GM19035 (cell line): ENCODE measurements at regions not wholly inside any gene's neighbourhood (a gene's known extent, or its start where the extent isn't known, plus 50 kb on each side); places are given as distances from the start of the nearest gene placed in this dataset.
"Not testable (repeated sequence)": the region's sequence is repeated elsewhere in the genome, so short reads cannot be mapped to it uniquely, and the experiment has no call there.

ENCODE experiments used
- ATAC-seq: cut with Tn5 transposase; IDR thresholded peaks from one replicate; pipeline ENCODE4 v1.9.1; 2021; ENCODE audit not compliant: unreplicated experiment

DNA sequence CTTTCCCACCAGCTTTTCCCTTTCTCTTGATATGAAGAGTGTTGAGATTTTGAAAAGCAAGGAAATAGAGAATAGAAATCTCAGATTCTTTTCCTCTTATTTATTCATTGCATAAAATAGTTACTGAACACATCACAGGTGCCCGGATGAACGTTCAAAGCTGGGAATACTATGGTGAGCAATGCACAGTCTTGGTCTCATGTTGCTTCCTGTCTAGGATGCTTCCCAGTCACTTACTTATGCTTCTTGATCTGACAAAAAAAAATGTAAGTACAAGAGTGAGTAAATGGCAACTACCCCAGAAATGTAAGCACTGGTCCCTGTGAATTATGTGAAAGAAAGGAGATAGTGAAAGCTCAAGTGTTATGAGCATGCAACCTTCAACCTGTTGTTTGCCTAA, 153.5 kb upstream of the S1PR3 start:
- ATAC-seq = no peak

DNA sequence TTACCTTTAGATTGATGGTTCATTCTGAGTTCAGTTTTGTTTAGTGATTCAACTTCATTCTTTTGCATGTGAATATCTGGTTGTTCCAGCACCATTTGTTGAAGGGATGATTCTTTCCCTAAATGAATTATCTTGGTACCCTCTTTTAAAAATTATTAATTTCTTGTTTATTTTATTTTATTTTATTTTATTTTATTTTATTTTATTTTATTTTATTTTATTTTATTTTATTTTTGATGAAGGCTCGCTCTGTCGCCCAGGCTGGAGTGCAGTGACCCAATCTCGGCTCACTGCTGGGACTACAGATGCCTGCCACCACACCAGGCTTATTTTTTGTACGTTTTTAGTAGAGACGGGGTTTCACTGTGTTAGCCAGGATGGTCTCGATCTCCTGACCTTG, 141.4 kb upstream of the S1PR3 start:
- ATAC-seq = not testable (repeated sequence)

DNA sequence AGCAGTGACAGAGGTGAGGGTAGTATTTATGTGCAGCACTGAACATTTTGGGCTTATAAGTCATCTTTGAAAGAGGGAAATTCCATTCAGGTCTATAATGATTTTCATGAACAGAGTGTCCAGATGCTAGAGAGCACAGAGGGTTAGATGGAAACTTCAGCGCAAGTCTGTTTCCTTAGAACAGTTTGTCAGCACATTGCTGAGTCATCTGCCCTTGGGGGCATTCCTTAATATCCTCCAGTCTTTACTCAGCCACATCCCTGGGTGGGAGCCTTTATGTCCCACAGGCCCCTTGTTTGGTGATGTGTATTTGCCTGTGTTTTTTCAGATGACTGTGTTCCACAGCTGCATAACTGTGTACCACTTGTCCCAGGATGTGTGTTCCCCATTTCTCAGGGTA, 138.5 kb upstream of the S1PR3 start:
- no peak for ATAC-seq

DNA sequence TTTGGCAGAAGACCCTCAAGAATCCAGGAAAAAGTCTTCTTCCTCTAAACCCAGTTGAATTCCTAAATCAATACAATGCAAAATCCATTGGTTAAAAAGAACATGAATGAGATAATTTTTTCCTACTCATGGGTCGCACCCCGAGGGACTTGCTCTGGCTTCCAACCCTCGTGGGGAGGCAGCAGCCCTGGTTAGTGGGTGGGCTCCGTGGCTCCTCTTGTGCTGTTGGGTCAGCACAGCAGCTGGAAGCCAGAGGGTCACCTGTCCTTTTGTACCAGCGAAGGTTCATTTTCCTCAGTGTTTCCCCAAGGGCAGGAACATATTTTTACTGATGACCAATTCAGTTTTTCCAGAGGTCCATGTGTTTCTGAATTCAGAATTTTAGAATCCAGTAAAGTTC, 120.6 kb upstream of the S1PR3 start:
- no peak for ATAC-seq

DNA sequence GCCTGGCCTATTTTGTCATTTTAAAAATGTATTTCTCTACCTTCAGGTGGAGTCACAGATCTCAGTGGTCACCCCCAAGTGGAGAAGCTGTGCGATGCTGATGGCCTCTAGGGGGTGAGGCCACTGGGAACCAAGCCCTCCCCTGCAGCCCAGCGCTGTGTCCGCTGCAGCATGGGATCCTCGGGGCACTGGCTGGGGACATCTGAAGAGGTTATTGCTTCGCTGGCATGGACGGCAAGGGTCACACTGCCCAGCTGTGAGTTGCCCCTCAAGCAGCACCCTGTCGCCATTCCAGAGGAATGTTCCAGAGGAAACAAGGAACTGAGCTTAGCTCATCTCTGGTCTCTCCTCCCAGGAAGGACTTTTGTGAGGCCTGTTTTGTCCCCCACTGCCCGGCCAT, 119.6 kb upstream of the S1PR3 start:
- no peak for ATAC-seq

DNA sequence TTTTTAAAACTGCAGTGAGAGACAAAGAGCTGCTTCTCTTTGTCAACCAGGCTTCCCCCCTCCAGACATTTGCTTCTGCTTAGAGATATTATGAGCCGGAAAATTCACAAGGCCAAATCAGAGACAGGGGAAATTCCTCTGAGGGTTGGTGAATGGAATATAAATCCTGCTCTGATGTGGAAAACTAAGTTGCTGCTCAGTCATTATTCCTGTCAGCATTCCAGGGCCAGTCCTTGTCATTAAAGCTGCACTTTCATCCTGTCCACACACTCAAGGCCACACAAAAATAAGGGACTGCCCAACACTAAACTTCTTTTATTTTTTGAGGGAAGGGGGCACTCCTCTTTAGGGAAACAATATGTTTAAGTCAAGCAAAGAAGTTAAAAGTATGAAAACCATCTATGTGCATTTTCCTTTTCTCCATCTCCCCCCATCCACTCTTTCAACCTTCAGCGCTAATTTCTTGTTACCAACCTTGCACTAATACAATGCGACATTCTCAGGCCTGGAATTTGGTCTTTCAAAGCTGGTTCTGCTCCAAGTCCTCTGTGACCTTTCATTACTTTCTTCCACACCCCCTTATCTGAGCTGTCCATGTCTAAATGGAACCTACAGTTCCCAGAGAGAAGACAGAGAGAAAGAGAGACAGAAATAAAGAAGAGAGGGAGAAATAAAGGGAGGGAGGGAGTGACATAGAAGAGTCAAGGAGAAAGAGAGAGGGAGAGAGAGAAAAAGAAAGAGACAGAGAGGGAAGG, 118.9 kb upstream of the S1PR3 start:
- ATAC-seq = no peak

DNA sequence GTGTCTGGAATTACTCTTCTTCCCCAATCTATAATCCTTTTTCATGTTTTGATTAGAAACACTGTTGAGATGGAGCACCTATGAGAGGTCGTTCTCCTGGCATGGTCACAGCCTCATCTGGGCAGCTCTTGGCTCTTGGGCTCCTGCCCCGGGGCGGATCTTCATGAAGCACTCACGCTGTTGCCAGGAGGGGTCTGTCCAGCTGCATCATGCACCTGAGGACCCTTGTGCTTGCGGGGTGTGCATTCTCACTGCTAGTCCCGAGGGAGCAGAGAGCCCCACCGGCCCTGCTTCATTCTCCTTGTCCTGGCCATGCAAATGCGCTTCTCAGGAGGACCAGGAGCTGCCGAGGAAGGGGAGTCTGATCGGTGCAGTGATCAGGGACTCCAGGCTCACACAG, 117.6 kb upstream of the S1PR3 start:
- no peak for ATAC-seq

DNA sequence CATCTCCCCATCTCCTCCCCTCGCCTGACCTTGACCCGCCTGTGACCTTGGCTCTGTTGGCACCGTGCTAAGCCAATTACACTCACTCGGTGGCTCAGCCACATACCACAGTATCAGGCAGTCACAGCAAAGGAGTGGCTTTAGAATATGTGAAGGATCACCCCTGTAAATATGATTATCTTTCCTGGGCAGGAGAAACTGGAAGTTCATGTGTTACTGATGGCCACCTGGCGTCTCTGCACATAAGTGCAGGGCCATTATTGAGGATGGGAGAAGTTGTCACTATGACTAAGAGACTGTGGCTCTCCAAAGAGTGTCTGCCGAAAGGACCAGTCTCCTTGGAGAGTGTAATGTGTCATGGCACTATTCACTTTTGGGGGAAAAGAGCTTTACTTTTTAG, 116.9 kb upstream of the S1PR3 start:
- ATAC-seq = no peak

DNA sequence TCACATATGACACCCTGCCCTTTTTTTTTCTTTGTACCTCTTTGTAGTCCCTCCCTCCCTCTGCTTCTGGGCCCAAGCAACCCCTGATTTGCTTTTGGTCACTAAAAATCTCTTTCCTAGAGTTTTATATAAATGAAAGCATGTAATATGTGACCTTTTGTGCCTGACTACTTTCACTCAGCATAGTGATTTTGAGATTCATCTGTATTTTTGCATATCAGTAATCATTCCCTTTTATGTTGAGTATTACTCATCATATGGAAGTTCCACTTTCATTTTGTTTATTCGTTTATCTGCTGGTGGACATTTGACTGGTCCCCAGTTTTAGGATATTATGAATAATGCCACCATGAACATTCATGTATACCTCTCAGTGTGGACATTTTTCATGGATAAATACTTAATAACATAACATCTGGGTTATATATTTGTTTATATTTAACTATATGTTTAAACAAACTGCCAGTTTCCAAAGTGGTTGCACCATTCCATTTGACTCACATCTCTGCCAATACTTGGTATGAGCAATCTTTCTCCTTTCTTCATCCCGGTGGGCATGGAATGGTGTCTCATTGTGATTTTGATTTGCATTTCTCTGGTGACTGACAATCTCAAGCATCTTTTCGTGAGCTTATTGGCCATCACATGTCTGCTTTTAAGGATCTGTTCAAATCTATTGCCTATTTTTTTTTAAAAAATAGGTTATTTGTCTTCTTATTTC, 115.7 kb upstream of the S1PR3 start:
- ATAC-seq = no peak

DNA sequence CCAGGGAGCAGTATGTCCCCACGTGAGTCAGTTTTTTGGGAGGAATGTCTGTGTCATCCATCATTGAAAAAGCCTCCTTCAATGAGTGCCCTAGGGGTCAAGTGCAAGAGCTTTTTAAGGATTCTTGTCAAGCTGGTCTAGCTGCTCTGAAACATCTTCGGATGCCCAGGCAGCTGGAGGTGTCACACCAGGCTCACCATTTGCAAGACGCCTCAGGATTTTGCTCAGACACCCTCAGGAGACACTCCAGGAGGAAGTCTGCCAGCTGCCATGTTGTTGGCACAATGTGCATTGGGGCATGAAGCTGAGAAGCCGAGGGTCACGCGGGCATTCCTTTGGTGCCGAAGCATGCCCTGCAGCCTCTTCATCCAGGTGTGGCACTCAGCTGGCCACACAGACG, 111.1 kb upstream of the S1PR3 start:
- no peak for ATAC-seq

DNA sequence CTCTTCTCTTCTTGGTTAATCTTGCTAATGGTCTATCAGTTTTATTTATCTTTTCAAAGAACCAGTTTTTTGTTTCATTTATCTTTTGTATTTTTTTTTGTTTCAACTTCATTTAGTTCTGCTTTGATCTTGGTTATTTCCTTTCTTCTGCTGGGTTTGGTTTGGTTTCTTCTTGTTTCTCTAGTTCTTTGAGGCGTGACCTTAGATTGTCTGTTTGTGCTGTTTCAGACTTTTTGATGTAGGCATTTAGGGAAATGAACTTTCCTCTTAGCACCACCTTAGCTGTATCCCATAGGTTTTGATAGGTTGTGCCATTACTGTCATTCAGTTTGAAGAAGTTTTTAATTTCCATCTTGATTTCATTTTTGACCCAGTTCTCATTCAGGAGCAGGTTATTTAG, 107.0 kb upstream of the S1PR3 start:
- not testable (repeated sequence) for ATAC-seq

DNA sequence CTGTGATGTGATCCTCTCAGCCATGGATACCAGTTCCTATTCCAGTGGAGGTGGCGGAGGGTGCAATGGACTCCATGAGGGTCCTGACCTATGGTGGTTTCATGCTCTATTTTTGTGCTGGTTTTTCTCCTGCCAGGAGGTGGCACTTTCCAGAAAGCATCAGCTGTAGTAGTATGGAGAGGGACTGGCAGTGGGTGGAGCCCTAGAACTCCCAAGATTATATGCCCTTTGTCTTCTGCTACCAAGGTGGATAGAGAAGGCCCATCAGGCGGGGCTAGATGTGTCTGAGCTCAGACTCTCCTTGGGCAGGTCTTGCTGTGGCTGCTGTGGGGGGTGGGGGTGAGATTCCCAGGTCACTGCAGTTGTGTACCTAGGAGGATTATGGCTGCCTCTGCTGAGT, 104.5 kb upstream of the S1PR3 start:
- ATAC-seq = not testable (repeated sequence)

DNA sequence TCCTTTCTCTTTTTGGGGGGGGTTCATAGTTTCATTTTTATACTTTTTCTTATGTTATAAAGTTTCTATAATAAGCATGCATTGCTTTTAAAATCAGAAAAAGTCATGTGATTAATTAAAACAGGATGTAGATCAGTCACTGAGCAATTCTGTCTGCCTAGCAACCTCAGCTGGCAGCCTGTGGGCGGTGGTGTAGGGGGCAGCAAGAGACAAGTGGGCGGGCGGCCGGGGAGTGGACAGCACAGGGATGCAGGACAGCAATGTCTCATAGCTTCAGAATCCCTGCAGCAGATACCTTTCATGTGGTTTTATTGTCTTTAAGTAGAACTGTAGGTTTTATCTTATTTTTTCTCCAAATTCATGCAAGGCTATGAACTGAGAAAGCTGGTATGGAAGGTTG, 101.9 kb upstream of the S1PR3 start:
- no peak for ATAC-seq

DNA sequence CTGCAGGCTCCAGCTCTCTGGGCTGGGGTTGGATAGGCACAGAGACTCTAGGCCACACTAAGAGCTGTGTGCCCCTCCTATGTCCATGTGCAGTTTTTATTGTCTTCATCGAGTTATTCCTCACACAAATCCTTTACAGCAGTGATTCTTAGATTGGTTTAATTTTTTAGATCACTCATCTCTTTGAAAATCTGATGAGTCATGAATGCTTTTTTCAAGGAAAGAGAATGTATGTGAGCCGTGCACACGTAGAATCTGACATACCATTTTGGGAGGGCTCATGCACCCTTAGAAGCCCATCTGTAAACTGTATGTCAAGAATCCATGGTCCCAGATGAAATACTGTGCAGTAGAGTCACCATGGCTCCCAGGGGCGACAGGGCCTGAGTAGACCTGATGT, 100.7 kb upstream of the S1PR3 start:
- ATAC-seq = no peak

DNA sequence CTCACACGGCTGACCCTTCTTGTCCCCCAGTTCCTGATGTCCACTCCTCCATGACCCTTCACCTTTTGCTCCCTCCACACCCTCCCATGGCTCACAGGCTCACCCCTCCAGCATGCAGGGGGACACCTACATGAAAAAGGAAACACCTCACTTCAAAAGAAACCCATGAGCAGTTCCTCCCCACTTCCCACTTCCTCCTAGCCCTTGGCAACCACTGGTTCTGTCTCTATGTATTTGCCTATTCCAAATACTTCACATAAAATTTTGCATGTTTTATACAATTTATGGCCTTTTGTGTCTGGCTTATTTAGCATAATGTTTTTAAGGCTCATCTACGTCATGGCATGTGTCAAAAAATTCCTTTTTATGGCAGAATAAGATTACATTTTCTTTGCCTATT, 100.2 kb upstream of the S1PR3 start:
- ATAC-seq = no peak

DNA sequence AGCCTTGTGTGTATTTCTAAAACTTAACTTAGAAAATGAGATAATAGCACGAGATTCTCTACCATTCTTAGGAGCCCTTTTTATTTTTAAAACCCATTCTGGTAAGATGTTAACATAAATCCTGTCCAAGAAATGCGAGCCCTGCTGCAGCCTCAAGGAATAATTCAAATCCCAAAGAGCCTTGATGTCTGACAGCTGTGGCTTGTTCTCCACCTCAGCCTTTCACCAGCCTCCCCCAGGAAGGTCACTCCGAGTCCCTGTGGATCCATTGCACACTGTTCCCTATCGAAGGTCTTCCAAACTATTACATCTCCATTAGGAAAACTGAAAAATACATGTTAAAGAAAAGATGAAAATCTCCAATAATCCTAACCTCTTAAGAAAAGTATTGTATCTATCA, 98.5 kb upstream of the S1PR3 start:
- ATAC-seq = no peak

DNA sequence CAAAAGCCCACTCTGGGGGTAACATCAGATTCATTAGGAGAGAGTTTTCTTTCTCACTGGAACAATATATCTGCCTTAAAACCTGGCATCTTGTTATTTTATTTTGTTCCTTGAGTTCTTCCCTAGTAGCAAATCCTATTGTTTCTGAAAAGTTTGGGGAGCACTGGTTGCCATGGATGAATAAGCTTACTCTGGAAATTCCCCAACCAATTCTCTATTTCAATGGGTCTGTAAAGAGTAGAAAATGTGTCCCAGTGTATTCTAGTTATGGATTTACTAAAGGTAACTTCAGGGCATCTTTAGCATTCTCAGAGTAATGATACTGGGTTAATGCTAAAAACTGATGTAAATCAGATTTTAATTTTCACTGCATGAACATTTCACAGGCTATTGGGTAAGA, 94.2 kb upstream of the S1PR3 start:
- no peak for ATAC-seq

DNA sequence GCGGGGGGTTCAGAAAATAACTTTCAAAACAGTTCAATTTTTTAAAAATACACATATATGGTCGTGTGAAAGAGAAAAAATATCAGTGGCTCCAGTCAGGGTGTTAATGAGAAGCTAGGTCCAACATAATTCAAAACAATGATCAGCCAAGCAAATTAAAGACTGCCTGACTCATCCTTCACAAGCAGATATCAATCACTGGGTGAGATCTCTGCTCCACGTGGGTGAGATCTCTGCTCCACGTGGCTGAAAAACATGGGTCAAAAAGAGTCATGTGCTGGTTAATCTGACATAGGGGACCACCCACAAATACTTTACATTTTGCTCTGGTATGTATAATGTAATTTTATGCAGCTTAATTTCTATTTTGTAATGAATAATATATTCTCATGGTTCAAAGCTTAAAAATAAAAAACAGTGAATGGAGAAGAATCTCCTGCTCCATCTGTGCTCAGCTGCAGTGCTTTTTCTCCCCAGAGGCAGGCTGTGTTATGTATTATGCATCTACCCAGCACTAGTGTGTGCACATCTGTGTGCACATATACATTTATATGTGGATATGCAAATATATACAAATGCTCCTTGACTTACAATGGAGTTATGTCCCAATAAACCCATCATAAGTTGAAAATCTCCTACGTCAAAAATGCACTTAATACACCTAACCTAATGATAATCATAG, 93.1 kb upstream of the S1PR3 start:
- ATAC-seq = no peak

DNA sequence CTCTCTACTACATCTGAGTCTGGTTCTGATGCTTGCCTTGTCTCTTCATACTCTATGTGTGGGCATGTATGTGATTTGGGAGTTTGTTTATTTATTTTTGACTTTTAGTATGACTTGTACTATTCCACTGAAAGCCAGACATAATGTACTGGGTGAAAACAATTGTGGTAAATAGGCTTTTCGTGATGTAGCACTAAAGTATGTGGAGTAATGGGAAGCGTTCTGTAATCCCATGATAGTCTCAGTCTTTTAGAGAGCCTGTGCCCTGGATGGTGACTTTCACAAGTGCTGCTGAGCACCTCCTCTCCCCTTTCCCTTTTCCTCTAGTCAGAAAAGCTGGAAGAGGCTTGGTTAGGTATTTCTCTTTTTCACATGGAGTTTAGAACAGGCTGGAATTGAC, 85.8 kb upstream of the S1PR3 start:
- no peak for ATAC-seq

DNA sequence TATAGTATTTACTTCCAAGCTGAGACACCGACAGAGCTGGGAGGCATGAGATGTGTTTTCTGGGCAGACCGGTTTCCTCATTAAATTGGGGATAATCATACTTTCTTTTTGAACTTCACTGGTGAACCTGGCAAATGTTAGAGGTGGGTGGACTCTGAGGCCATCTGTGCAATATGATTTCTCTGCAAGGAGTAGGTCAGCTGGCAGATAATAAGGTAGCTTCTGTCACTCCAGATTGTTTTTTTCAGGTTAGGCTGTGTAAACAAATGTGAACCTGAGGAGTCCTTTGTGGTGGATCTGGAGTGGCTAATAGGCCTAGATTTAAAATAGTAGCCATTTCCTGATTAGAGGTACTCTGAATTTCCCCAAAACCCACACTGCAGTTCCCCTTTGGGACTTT, 75.4 kb upstream of the S1PR3 start:
- no peak for ATAC-seq

DNA sequence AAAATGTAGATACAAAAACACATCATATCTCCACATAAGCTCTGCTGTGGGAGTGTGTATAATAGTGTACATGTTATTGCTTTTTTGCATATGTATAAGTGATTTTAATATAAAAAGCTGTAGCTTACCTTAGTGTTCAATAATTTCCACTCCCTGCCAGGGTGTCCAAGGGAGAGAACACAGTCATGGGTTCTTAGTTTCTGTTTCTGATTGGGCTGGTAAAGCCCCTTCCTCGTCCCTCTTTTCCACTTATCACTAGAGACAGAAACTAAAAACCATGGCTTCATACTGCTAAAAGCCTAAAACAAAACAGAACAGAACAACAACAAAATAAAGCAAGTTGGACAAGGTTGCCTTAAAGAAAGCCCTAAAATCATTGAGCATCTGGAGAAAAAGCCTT, 74.4 kb upstream of the S1PR3 start:
- no peak for ATAC-seq

DNA sequence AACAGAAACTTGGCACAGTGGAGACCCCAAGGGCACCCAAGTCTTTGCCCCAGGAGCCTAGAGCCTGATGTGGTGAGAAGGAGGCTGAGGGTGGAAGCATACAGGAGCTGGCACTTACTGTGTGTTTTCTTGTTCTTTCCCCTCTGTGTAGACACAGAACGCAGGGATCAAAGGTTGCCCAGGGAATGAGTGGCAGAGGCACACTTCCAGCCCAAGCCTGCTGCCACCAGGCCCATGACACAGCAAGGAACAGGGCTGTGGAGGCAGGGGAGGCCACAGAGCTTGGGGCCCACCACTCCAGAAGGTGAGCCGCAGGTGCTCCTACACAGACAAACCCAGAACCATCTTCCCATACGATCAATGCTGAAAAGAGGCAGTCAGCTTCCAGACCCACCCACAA, 73.9 kb upstream of the S1PR3 start:
- ATAC-seq = no peak
